AG04449 (cell line): ENCODE measurements at regions not wholly inside any gene's neighbourhood (a gene's known extent, or its start where the extent isn't known, plus 50 kb on each side); places are given as distances from the start of the nearest gene placed in this dataset.
A peak's percentile ranks its signal among the peaks of the same experiment; 100 is the strongest.

Experiments used
- CTCF ChIA-PET: fragments of 350-600 bp; formaldehyde crosslinking; extraction: SDS; loops from one replicate; lab custom pipeline; 2021; ENCODE audit warnings: antibody characterized with exemption; lab: Yijun Ruan, JAX
- POLR2A ChIA-PET: fragments of 400-600, 350-600 bp; formaldehyde crosslinking; extraction: SDS; loops from one replicate; lab custom pipeline; 2020; ENCODE audit warnings: antibody characterized with exemption, inconsistent platforms; lab: Yijun Ruan, JAX
- DNase-seq: peaks from one replicate; pipeline ENCODE4 v3.0.0-alpha.2; 2010; ENCODE audit warnings: low read depth, low spot score
- H3K4me3 ChIP-seq: 2 replicates; pipeline ENCODE4 v1.5.1; 2011; ENCODE audit warnings: low read depth, mild to moderate bottlenecking, control low read depth, low read length
- TF ChIP-seq, protein P1 (sequence below): IDR thresholded peaks from one replicate; pipeline ENCODE4 v1.5.1; 2011; ENCODE audit warnings: mild to moderate bottlenecking, moderate library complexity, low read length, control low read depth, inconsistent platforms; ENCODE audit not compliant: insufficient read depth; ENCODE audit errors: missing control alignments

DNA sequence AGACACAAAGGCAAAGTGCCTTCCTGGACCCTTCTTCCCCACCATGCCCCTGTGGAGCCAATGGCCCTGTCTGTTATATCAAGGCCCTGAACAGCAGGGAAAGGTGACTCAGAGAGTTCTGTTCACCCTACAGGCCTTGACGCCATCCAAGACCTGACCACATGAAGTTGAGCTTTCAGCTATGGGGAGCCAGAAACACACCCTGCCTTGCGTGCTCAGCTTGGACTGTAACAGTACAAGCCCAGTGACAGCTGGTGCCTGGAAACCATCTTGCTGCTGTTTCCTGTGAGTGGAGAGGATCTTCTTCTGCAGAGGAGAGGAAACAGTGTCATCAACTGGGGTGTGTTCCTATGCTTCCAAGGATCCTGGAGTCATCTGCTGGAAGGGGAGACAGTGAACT lies 165.0 kb upstream of the IRF2BP2 start:
- no peak overlapping the region for H3K4me3 ChIP-seq
- ChIA-PET CTCF (interaction anchor here (0.8 to 1.0 kb wide), 2 partner anchors 276 to 309 kb away, joined by 3 to 5 read pairs; no protein-coding TSS in a partner anchor), POLR2A (no interaction called here)
- no peak for DNase-seq
- TF ChIP-seq, protein P1, sequence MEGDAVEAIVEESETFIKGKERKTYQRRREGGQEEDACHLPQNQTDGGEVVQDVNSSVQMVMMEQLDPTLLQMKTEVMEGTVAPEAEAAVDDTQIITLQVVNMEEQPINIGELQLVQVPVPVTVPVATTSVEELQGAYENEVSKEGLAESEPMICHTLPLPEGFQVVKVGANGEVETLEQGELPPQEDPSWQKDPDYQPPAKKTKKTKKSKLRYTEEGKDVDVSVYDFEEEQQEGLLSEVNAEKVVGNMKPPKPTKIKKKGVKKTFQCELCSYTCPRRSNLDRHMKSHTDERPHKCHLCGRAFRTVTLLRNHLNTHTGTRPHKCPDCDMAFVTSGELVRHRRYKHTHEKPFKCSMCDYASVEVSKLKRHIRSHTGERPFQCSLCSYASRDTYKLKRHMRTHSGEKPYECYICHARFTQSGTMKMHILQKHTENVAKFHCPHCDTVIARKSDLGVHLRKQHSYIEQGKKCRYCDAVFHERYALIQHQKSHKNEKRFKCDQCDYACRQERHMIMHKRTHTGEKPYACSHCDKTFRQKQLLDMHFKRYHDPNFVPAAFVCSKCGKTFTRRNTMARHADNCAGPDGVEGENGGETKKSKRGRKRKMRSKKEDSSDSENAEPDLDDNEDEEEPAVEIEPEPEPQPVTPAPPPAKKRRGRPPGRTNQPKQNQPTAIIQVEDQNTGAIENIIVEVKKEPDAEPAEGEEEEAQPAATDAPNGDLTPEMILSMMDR, result no peak

DNA sequence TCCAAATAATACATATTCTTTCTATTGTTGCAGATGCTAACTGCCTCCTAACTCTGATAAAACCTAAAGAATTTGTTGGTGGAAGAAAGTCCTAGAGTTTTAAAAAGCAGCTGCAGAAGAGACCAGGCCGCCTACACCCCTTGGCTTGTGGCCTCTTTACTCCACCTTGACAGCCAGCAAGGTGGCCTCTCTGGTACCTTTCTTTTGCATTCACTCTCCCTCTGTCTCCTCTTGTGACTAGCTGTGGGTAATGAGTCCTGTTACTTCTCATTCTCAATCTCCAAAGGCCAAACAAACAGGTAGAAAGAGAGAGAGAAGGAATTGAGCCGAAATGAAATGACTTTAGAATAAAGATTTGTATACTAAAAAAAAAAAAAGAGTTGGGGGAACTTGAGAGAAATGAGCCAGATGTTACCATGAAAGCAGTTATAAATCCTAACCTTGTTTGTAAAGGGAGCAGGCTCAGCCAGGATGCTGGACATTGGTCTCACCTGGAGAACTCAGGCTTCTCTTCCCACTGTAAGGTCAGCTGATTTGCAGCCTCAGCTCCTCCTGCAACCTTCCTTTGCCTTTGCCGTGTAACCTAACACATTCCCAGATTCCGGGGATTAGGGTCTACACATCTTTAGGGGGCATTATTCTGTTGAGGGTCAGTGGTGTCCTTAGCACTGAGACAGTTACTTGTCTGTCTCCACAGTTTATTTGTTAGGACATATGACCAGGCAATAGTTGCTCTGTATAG lies 164.1 kb upstream of the IRF2BP2 start:
- TF ChIP-seq, protein P1, result no peak
- ChIA-PET CTCF (interaction anchor here (0.8 kb wide), 1 partner anchor 310 kb away, joined by 3 read pairs; no protein-coding TSS in a partner anchor), POLR2A (no interaction called here)
- no peak for DNase-seq
- no peak overlapping the region for H3K4me3 ChIP-seq

DNA sequence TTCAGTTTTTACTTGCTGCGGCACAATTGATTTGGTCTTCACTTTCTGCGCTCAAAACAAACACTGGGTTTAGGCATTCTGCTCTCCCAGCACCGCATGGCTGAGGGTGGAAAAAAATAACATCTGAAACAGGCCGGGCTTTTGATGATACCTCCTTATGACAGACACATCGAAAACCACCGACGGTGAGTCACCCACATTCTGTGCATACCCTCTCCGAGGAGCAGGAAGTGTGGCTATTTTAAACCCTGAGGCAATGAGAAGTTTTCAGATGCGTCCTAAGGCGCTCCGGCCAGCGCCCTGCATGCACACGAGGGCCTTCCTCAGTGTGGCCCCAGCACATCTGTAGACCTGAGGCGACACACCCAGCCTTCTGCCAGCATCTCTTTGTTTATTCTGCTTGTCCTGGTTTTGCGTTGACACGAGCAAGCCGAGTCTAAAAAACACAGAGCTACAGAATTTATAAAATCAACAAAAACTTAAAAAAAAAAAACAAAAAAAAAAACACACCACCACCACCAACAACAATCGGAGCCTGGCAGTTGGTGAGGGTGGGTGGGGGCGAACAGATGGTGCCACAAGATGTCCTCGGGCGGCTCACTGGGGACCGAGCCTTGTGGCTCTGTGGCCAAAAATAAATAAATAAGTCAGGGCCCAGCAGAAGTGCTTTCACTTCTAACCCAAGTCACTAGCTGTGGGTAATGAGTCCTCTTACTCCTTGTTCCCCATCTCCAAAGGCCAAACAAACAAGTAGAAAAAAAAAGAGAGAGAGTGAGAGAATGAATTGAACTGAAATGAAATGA lies 162.6 kb upstream of the IRF2BP2 start:
- H3K4me3 ChIP-seq, result no peak overlapping the region
- peak; percentile 97 for DNase-seq
- POLR2A ChIA-PET, result interaction anchor here (0.9 to 1.7 kb wide), 2 partner anchors 12 to 48 kb away, joined by 3 to 5 read pairs; no protein-coding TSS in a partner anchor
- CTCF ChIA-PET, result interaction anchor here (1.1 to 1.6 kb wide), 3 partner anchors 18 to 321 kb away, joined by 3 to 7 read pairs (median 5); no protein-coding TSS in a partner anchor
- TF ChIP-seq, protein P1, result no peak

DNA sequence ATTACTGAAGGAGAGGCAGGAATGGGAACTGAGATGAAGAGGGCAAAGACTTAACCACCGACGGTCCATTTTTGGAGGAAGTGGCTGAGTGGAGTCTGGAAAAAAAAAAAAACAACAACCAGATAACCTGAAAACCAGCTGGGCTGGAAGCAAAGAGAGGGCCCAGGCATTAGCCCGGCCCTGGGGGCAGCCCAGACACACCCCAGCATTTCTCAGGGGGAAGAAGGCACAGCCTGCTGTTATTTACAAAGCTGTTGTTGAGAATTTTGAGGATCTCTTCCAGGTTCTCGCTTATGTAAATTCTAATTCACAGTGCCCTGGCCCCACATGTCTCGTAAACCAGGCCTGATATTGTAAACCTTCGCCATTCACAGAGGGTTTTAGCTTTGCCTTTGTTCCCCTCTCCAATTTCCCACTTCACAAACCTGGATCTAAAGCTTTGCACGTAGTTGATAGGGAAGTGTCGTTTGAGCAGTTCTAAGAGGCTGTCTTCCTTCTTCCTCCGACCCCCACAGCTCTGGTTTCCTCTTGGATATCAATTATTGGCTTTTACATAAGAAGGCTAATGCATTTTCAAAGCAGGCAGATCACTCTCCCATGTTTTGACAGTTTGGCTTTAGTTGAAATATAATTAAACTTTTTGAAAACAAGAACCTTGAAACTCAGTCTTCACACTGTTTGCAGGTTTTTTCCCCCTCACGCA lies 161.8 kb upstream of the IRF2BP2 start:
- CTCF ChIA-PET, result interaction anchor here (0.9 to 1.6 kb wide), 5 partner anchors 18 to 321 kb away, joined by 3 to 7 read pairs (median 3); no protein-coding TSS in a partner anchor
- H3K4me3 ChIP-seq, result no peak overlapping the region
- POLR2A ChIA-PET, result interaction anchor here (1.0 to 1.7 kb wide), 2 partner anchors 47 to 191 kb away, joined by 3 to 5 read pairs; no protein-coding TSS in a partner anchor
- no peak for DNase-seq
- TF ChIP-seq, protein P1, result no peak

DNA sequence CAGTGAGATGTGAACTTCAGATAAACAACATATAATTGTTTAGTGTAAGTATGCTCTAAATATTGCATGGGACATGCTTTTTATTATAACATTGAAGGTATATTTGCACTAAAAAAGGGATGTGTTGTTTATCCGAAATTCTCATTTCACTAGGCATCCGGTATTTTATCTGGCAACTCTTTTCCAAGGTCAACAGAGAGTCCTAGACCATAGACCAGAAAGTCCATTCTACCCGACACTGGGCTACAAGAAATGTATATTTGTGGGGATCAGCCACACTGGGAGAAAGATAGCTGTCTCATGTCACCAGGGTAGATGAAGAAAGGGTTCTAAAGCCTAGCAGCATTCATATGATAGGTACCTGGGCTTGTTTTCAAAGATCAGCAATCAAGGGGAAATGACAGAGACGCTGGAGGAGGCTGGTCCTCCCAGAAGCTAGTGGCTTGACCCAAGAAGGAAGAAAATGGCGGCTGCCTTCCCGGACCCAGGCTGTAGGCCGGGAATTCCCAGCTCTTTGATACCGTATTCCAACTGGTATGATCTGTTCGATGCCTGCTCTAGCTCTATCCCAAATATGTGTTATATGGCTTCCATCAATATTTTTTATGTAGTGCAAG lies 161.1 kb upstream of the IRF2BP2 start:
- ChIA-PET CTCF (interaction anchor here (0.9 to 1.6 kb wide), 6 partner anchors 17 to 322 kb away, joined by 3 to 7 read pairs (median 3); no protein-coding TSS in a partner anchor), POLR2A (interaction anchor here (1.0 kb wide), 1 partner anchor 191 kb away, joined by 3 read pairs; no protein-coding TSS in a partner anchor)
- DNase-seq, result no peak
- TF ChIP-seq, protein P1, result no peak
- no peak overlapping the region for H3K4me3 ChIP-seq
